GM23338 (cell line): ENCODE measurements at regions not wholly inside any gene's neighbourhood (a gene's known extent, or its start where the extent isn't known, plus 50 kb on each side); places are given as distances from the start of the nearest gene placed in this dataset.

ENCODE experiments used
- ATAC-seq: fragments of 200-7000 bp; cut with Tn5 transposase; 3 replicates; pipeline ENCODE4 v1.9.1; 2020
- DNase-seq: peaks from one replicate; pipeline ENCODE4 v3.0.0-alpha.2; 2015; ENCODE audit warnings: low spot score
- H2AFZ ChIP-seq: fragments of 200-600 bp; sonication (generic); 2 replicates; pipeline ENCODE4 v1.8.0; 2016; ENCODE audit warnings: antibody characterized with exemption, mild to moderate bottlenecking, moderate library complexity
- H3F3A ChIP-seq: fragments of 200-600 bp; sonication (generic); replicated peaks from 2 replicates; pipeline ENCODE4 v1.8.0; 2017; ENCODE audit warnings: antibody characterized with exemption, mixed run types, low read depth
- H3K27ac ChIP-seq: fragments of 200-600 bp; sonication (generic); 2 replicates; pipeline ENCODE4 v1.6.1; 2016; ENCODE audit warnings: low read depth
- H3K27me3 ChIP-seq: fragments of 200-600 bp; sonication (generic); 2 replicates; pipeline ENCODE4 v1.8.0; 2016; ENCODE audit warnings: mild to moderate bottlenecking, mixed run types, moderate library complexity; ENCODE audit not compliant: insufficient read depth
- H3K36me3 ChIP-seq: fragments of 200-600 bp; sonication (generic); 2 replicates; pipeline ENCODE4 v1.8.0; 2016; ENCODE audit warnings: mild to moderate bottlenecking; ENCODE audit not compliant: insufficient read depth
- H3K4me1 ChIP-seq: fragments of 200-600 bp; sonication (generic); 2 replicates; pipeline ENCODE4 v1.8.0; 2016; ENCODE audit warnings: mild to moderate bottlenecking, moderate library complexity; ENCODE audit not compliant: insufficient read depth
- H3K4me2 ChIP-seq: fragments of 200-600 bp; sonication (generic); 2 replicates; pipeline ENCODE4 v1.7.1; 2017; ENCODE audit warnings: mixed run types
- H3K4me3 ChIP-seq: fragments of 200-600 bp; sonication (generic); 2 replicates; pipeline ENCODE4 v1.6.1; 2016; ENCODE audit warnings: mixed run types
- H3K79me2 ChIP-seq: fragments of 200-600 bp; sonication (generic); replicated peaks from 2 replicates; pipeline ENCODE4 v1.8.0; 2017; ENCODE audit warnings: mild to moderate bottlenecking; ENCODE audit not compliant: insufficient read depth
- H3K9me2 ChIP-seq: fragments of 200-600 bp; sonication (generic); 2 replicates; pipeline ENCODE4 v1.8.0; 2017; ENCODE audit not compliant: insufficient read depth
- H4K20me1 ChIP-seq: fragments of 200-600 bp; sonication (generic); replicated peaks from 2 replicates; pipeline ENCODE4 v1.8.0; 2017; ENCODE audit warnings: mild to moderate bottlenecking; ENCODE audit not compliant: insufficient read depth
- H3K27ac Mint-ChIP-seq: 2 replicates; pipeline ENCODE4 v1.8.0; 2020; ENCODE audit warnings: inconsistent platforms, mild to moderate bottlenecking, moderate library complexity, mixed read lengths
- H3K27me3 Mint-ChIP-seq: 3 replicates; pipeline ENCODE4 v1.8.0; 2022; ENCODE audit warnings: low read depth, mild to moderate bottlenecking, moderate library complexity, mixed read lengths, inconsistent platforms; ENCODE audit not compliant: insufficient read depth, poor library complexity
- H3K36me3 Mint-ChIP-seq: 3 replicates; pipeline ENCODE4 v1.8.0; 2021; ENCODE audit warnings: low read depth, mild to moderate bottlenecking, inconsistent platforms, moderate library complexity, mixed read lengths
- H3K4me1 Mint-ChIP-seq: 3 replicates; pipeline ENCODE4 v1.8.0; 2020; ENCODE audit warnings: mild to moderate bottlenecking, inconsistent platforms, mixed read lengths
- H3K4me3 Mint-ChIP-seq: 3 replicates; pipeline ENCODE4 v1.8.0; 2021; ENCODE audit warnings: moderate library complexity, mild to moderate bottlenecking, inconsistent platforms, mixed read lengths
- H3K9me3 Mint-ChIP-seq: 3 replicates; pipeline ENCODE4 v1.8.0; 2020; ENCODE audit warnings: moderate library complexity, mild to moderate bottlenecking, inconsistent platforms, mixed read lengths
- CREB1 ChIP-seq: fragments of 250-450 bp; sonication (Bioruptor Pico); IDR thresholded peaks from 2 replicates; pipeline ENCODE4 v1.5.0; 2020; ENCODE audit warnings: low read depth, mild to moderate bottlenecking, moderate library complexity
- ETS1 ChIP-seq: IDR thresholded peaks from 2 replicates; pipeline ENCODE4 v1.6.1; 2016; ENCODE audit warnings: antibody characterized with exemption
- EZH2 ChIP-seq: fragments of 200-600 bp; sonication (generic); IDR thresholded peaks from one replicate; pipeline ENCODE4 v1.8.0; 2017; ENCODE audit warnings: antibody characterized with exemption, mild to moderate bottlenecking, low read depth; ENCODE audit not compliant: unreplicated experiment
- JUNB ChIP-seq: IDR thresholded peaks from one replicate; pipeline ENCODE4 v1.6.1; 2016; ENCODE audit warnings: antibody characterized with exemption; ENCODE audit not compliant: unreplicated experiment
- NANOG ChIP-seq: IDR thresholded peaks from 2 replicates; pipeline ENCODE4 v1.6.1; 2016; ENCODE audit warnings: antibody characterized with exemption, borderline replicate concordance
- POLR2AphosphoS5 ChIP-seq: IDR thresholded peaks from 2 replicates; pipeline ENCODE4 v1.6.1; 2016; ENCODE audit warnings: antibody characterized with exemption, low read depth
- STAT1 ChIP-seq: IDR thresholded peaks from one replicate; pipeline ENCODE4 v1.6.1; 2016; ENCODE audit warnings: antibody characterized with exemption; ENCODE audit not compliant: unreplicated experiment
- ZNF114 ChIP-seq: fragments of 250-450 bp; sonication (Bioruptor Pico); IDR thresholded peaks from 2 replicates; pipeline ENCODE4 v1.5.0; 2020; ENCODE audit warnings: mild to moderate bottlenecking, moderate library complexity
- ZNF462 ChIP-seq: fragments of 250-450 bp; sonication (Bioruptor Pico); IDR thresholded peaks from 2 replicates; pipeline ENCODE4 v1.5.0; 2020; ENCODE audit warnings: mild to moderate bottlenecking, moderate library complexity

GRCh38 chr14:36462890-36463289, 57.1 kb downstream of the NKX2-1 start:
- H3K4me3 Mint-ChIP-seq = no peak overlapping the region
- H3K27me3 Mint-ChIP-seq = peaks cover 6% of the 10 kb centered on the region
- no peaks in the 10 kb centered on the region for H3F3A ChIP-seq
- no peaks in the 10 kb centered on the region for H3K27me3 ChIP-seq
- DNase-seq (no peak), ATAC-seq (no peak)
- no peak overlapping the region for H3K27ac Mint-ChIP-seq
- H3K9me3 Mint-ChIP-seq = no peaks in the 10 kb centered on the region
- H3K4me1 Mint-ChIP-seq = no peaks in the 10 kb centered on the region
- H3K79me2 ChIP-seq = no peaks in the 10 kb centered on the region
- H3K27ac ChIP-seq = no peak overlapping the region
- H4K20me1 ChIP-seq = no peaks in the 10 kb centered on the region
- H3K36me3 ChIP-seq = no peaks in the 10 kb centered on the region
- H3K9me2 ChIP-seq = 0 out of 2 replicates have a peak, but pooled peaks cover 2% of the 10 kb centered on the region
- H3K4me2 ChIP-seq = no peak overlapping the region
- H3K36me3 Mint-ChIP-seq = no peaks in the 10 kb centered on the region
- TF ChIP-seq CREB1 (CRISPR knock-in tag) (no peak), ZNF462 (no peak), ZNF114 (CRISPR knock-in tag) (no peak), NANOG (no peak), POLR2AphosphoS5 (no peak), JUNB (no peak), EZH2 (no peak), ETS1 (no peak), STAT1 (no peak)
- no peak overlapping the region for H3K4me3 ChIP-seq
- no peaks in the 10 kb centered on the region for H3K4me1 ChIP-seq
- H2AFZ ChIP-seq = no peak overlapping the region
